ENCODE measurements at regions not wholly inside any gene's neighbourhood (a gene's known extent, or its start where the extent isn't known, plus 50 kb on each side); places are given as distances from the start of the nearest gene placed in this dataset.
"Not testable (repeated sequence)": the region's sequence is repeated elsewhere in the genome, so short reads cannot be mapped to it uniquely, and the experiment has no call there.

- no peak for DNase-seq
Measured at GRCh38 chr6:102799051-102799450, 1405.5 kb downstream of the GRIK2 start.

GRCh38 chr6:102798636-102799035 lies 1405.1 kb downstream of the GRIK2 start:
- DNase-seq, result no peak

GRCh38 chr6:102793752-102794151 lies 1400.2 kb downstream of the GRIK2 start:
- DNase-seq, result no peak

- no peak for DNase-seq
Measured at GRCh38 chr6:102774326-102774725, 1380.8 kb downstream of the GRIK2 start.

GRCh38 chr6:102773636-102774035 lies 1380.1 kb downstream of the GRIK2 start:
- no peak for DNase-seq

- DNase-seq, result no peak
Measured at GRCh38 chr6:102766963-102767362, 1373.5 kb downstream of the GRIK2 start.

GRCh38 chr6:102764317-102764716 lies 1370.8 kb downstream of the GRIK2 start:
- no peak for DNase-seq

- no peak for DNase-seq
Measured at GRCh38 chr6:102763891-102764290, 1370.4 kb downstream of the GRIK2 start.

- DNase-seq, result no peak
Measured at GRCh38 chr6:102761872-102762271, 1368.4 kb downstream of the GRIK2 start.

- no peak for DNase-seq
Measured at GRCh38 chr6:102759415-102759814, 1365.9 kb downstream of the GRIK2 start.

- DNase-seq, result not testable (repeated sequence)
Measured at GRCh38 chr6:102758536-102758935, 1365.0 kb downstream of the GRIK2 start.

GRCh38 chr6:102749210-102749971 lies 1355.9 kb downstream of the GRIK2 start:
- no peak for DNase-seq

GRCh38 chr6:102746941-102747340 lies 1353.4 kb downstream of the GRIK2 start:
- DNase-seq, result no peak

GRCh38 chr6:102742754-102743356 lies 1349.3 kb downstream of the GRIK2 start:
- DNase-seq, result no peak

GRCh38 chr6:102742028-102742427 lies 1348.5 kb downstream of the GRIK2 start:
- no peak for DNase-seq

GRCh38 chr6:102736941-102737368 lies 1343.4 kb downstream of the GRIK2 start:
- DNase-seq, result no peak

GRCh38 chr6:102732898-102733297 lies 1339.4 kb downstream of the GRIK2 start:
- no peak for DNase-seq

- DNase-seq, result not testable (repeated sequence)
Measured at GRCh38 chr6:102722086-102722485, 1328.6 kb downstream of the GRIK2 start.

- DNase-seq, result no peak
Measured at GRCh38 chr6:102717737-102718456, 1324.4 kb downstream of the GRIK2 start.

GRCh38 chr6:102717252-102717651 lies 1323.7 kb downstream of the GRIK2 start:
- no peak for DNase-seq

- DNase-seq, result no peak
Measured at GRCh38 chr6:102701019-102701418, 1307.5 kb downstream of the GRIK2 start.

- no peak for DNase-seq
Measured at GRCh38 chr6:102686461-102686860, 1293.0 kb downstream of the GRIK2 start.
